IPS DF 6.9 (cell line): ENCODE measurements at regions not wholly inside any gene's neighbourhood (a gene's known extent, or its start where the extent isn't known, plus 50 kb on each side); places are given as distances from the start of the nearest gene placed in this dataset.
"Not testable (repeated sequence)": the region's sequence is repeated elsewhere in the genome, so short reads cannot be mapped to it uniquely, and the experiment has no call there.

Experiments
- DNase-seq: peaks from one replicate; pipeline ENCODE4 v3.0.0-alpha.2; 2013; ENCODE audit warnings: low read depth, low spot score
- H3K27ac ChIP-seq: one replicate; pipeline ENCODE4 v1.5.1; 2013; ENCODE audit warnings: low read length, control low read depth
- H3K27me3 ChIP-seq: 2 replicates; pipeline ENCODE4 v1.6.1; 2013; ENCODE audit warnings: mild to moderate bottlenecking, low read length; ENCODE audit not compliant: control insufficient read depth, insufficient read depth
- H3K36me3 ChIP-seq: 2 replicates; pipeline ENCODE4 v1.6.1; 2013; ENCODE audit warnings: low read length; ENCODE audit not compliant: control insufficient read depth, insufficient read depth
- H3K4me1 ChIP-seq: 2 replicates; pipeline ENCODE4 v1.6.1; 2013; ENCODE audit warnings: low read length; ENCODE audit not compliant: control insufficient read depth, insufficient read depth
- H3K4me3 ChIP-seq: 2 replicates; pipeline ENCODE4 v1.5.1; 2013; ENCODE audit warnings: mild to moderate bottlenecking, low read length
- H3K9me3 ChIP-seq: 2 replicates; pipeline ENCODE4 v1.6.1; 2013; ENCODE audit warnings: low read length, inconsistent platforms; ENCODE audit not compliant: control insufficient read depth, insufficient read depth
- WGBS: extraction: QIAGEN DNeasy Blood & Tissue Kit; methylation state at CpG from one replicate; pipeline ENCODE4 v1.1.7; 2013; ENCODE audit warnings: mixed read lengths, missing lambda C conversion rate; ENCODE audit not compliant: insufficient read length, insufficient coverage; 5-methylcytosine and 5-hydroxymethylcytosine counted together

DNA sequence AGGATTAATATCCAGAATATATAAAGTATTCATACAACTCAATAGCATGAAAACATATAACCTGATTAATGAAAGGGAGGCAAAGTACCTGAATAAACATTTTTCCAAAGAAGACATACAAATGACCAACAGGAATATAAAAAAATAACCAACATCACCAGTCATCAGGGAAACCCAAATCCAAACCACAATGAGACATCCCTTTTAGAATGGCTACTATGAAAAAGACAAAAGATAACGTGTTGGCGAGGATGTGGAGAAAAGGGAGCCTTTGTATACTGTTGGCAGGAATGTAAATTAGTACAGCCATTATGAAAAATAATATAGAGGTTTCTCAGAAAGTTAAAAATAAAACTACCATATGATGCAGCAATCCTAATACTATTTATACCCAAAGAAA is 2999.5 kb upstream of the TEKT4 start:
- H3K4me3 ChIP-seq, DNase-seq, H3K9me3 ChIP-seq, H3K27me3 ChIP-seq, H3K36me3 ChIP-seq, H3K27ac ChIP-seq, H3K4me1 ChIP-seq: not testable (repeated sequence)
- WGBS: no CpG with 5 or more reads among the region's 2 CpGs

DNA sequence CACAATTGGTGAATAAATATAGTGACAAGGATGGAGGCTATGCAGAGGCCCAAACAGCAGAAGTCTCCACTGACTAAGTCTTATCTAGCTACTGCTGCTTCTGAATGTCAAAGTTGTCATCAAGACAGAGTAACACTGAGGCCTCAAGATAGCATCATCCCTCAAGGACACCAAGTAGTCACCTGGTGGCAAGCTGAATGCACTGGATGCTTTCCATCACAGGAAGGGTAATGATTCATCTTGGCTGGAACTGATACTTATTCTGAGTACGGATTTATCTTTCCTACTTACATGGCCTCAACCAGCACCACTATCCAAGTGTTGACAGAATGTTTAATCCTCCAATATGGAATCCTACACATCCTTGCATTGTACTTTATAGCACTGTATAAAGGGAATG is 2997.8 kb upstream of the TEKT4 start:
- H3K27ac ChIP-seq, H3K27me3 ChIP-seq, H3K4me1 ChIP-seq, H3K4me3 ChIP-seq, H3K9me3 ChIP-seq, H3K36me3 ChIP-seq, DNase-seq: not testable (repeated sequence)
- no CpG with 5 or more reads among the region's 1 CpG for WGBS

- H3K4me1 ChIP-seq, H3K4me3 ChIP-seq, H3K27ac ChIP-seq, H3K36me3 ChIP-seq, H3K9me3 ChIP-seq, DNase-seq, H3K27me3 ChIP-seq: not testable (repeated sequence)
- WGBS: no CpG with 5 or more reads among the region's 29 CpGs
Observed at GRCh38 chr2:91877658-91878210, 2993.5 kb upstream of the TEKT4 start.

DNA sequence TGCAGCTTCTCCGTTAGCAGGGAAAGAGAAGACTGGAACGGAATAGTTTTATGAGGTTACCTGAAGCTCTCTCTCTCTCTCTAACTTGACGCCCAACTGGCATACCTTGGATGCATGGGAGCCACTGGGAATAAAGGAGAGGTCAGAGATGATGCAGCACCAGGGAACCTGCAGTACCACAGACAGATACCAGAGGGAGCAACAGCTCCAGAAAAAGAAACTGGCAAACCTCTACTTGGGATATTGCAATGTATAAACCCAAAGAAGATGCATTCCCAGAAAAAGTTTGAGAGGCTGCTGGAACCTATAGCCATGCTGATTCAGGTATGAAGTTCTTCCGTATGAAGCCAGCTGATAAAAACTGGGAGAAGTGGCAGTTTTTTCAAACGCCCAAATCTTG is 2976.1 kb upstream of the TEKT4 start:
- no CpG with 5 or more reads among the region's 5 CpGs for WGBS
- H3K4me3 ChIP-seq, H3K9me3 ChIP-seq, DNase-seq, H3K27ac ChIP-seq, H3K4me1 ChIP-seq, H3K27me3 ChIP-seq, H3K36me3 ChIP-seq: not testable (repeated sequence)

DNA sequence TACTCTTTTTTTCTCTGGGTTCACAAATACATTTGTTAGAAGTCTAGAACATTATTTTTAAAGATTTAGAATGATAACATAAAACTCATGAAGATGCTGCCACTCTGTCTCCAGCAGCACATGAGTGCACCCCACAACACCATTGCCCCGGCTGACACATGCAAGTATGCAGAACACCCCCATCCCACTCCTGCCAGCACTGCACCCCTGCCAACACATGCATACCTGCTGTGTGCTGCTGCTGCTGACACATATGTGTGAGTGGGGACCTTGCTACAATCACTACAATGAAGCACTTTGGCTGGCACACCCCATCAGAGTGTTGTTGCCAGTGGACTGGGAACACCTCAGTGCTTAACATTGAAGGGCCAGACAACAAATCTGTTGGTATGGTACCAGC is 2953.6 kb upstream of the TEKT4 start:
- no CpG with 5 or more reads among the region's 1 CpG for WGBS
- H3K4me1 ChIP-seq, DNase-seq, H3K4me3 ChIP-seq, H3K27me3 ChIP-seq, H3K27ac ChIP-seq, H3K36me3 ChIP-seq, H3K9me3 ChIP-seq: not testable (repeated sequence)
